ENCODE measurements at regions not wholly inside any gene's neighbourhood (a gene's known extent, or its start where the extent isn't known, plus 50 kb on each side); places are given as distances from the start of the nearest gene placed in this dataset.
"Not testable (repeated sequence)": the region's sequence is repeated elsewhere in the genome, so short reads cannot be mapped to it uniquely, and the experiment has no call there.

DNA sequence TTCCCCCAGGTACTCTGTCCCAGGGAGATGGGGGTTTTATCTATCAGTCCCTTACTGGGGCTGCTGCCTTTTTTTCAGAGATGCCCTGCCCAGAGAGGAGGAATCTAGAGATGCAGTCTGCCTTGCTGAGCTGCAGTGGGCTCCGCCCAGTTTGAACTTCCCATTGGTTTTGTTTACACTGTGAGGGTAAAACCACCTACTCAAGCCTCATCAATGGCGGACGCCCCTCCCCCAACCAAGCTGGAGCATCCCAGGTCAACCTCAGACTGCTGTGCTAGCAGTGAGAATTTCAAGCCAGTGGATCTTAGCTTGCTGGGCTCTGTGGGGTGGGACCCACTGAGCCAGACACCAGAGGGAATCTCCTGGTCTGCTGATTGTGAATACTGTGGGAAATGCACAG lies 191.0 kb upstream of the MAST4 start:
- not testable (repeated sequence) for TF ChIP-seq POLR2A (IDR thresholded peaks at IDR 0.05)
- TF ChIP-seq, protein P1, sequence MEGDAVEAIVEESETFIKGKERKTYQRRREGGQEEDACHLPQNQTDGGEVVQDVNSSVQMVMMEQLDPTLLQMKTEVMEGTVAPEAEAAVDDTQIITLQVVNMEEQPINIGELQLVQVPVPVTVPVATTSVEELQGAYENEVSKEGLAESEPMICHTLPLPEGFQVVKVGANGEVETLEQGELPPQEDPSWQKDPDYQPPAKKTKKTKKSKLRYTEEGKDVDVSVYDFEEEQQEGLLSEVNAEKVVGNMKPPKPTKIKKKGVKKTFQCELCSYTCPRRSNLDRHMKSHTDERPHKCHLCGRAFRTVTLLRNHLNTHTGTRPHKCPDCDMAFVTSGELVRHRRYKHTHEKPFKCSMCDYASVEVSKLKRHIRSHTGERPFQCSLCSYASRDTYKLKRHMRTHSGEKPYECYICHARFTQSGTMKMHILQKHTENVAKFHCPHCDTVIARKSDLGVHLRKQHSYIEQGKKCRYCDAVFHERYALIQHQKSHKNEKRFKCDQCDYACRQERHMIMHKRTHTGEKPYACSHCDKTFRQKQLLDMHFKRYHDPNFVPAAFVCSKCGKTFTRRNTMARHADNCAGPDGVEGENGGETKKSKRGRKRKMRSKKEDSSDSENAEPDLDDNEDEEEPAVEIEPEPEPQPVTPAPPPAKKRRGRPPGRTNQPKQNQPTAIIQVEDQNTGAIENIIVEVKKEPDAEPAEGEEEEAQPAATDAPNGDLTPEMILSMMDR (IDR thresholded peaks at IDR 0.05): not testable (repeated sequence)
